ENCODE measurements at regions not wholly inside any gene's neighbourhood (a gene's known extent, or its start where the extent isn't known, plus 50 kb on each side); places are given as distances from the start of the nearest gene placed in this dataset.
A peak's percentile ranks its signal among the peaks of the same experiment; 100 is the strongest.

DNA sequence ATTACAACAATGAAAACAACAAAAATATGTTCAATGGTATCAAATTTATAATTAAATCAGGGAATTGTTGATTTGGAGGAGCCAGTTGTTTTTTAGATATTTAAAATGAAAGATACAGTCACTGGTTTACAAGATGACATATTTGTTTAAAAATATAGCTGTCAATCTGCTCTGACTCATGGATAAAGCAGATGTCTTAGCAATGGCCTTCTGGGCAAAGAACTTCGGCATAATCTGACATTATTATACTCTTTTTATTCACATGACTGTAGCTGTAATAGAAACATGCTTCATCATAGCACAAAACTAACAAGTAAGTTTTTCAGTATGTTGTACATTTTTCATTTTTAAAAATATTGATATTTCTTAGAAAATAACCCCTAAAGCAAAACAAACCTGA is 267.4 kb downstream of the CENPW start:
- DNase-seq (ENCODE audit: low spot score) = no peak

DNA sequence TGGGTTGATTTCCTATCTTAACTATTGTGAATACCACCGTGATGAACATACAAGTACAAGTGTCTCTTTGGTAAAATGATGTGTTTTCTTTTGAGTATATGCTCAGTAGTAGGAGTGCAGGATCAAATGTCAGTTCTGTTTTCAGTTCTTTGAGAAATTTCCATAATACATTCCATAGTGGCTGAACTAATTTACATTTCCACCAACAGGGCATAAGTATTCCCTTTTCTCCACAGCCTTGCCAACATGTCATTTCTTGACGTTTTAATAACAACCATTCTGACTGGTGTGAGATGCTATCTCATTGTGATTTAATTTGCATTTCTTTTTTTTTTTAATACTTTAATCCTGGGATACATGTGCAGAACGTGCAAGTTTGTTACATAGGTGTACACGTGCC is 268.8 kb downstream of the CENPW start:
- DNase-seq (ENCODE audit: low spot score) = no peak

DNA sequence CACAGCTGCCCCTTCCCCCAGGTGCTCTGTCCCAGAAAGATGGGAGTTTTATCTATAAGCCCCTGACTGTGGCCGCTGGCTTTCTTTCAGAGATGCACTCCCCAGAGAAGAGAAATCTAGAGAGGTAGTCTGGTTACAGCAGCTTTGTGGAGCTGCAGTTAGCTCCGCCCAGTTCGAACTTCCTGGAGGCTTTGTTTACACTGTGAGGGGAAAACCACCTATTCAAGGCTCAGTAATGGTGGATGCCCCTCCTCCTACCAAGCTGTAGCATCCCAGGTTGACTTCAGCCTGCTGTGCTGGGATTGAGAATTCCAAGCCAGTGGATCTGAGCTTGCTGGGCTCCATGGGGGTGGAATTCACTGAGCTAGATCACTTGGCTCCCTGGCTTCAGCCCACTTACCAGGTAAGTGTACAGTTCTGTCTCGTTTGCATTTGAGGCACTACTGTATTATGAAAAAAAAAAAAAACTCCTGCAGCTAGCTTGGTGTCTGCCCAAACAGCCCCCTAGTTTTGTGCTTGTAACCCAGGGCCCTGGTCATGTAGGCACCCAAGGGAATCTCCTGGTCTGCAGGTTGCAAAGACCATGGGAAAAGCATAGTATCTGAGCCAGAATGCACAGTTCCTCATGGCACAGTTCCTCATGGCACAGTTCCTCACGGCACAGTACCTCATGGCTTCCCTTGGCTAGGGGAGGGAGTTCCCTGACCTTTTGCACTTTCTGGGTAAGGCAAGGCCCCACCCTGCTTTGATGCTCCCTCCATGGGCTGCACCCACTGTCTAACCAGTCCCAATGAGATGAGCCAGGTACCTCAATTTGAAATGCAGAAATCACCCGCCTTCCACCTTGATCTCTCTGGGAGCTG is 275.0 kb downstream of the CENPW start:
- no peak for DNase-seq (ENCODE audit: low spot score)

DNA sequence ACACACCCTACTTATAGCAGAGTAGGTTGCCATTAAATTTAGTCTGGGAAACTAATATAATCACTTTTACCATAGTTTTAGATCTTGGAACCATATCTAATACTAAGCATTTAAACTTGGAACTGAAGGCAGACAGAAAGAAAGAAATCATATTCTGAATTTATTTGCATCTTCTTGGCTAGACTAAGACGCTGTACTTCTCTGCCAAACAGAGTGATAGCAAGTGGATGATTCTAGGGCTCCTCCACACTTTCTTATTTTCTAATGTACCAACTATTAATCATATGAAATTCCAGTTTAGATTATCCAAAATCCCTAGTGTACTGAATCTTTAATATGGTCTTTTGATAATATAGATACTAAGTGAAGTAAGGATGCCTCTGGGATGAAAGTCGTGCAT is 277.0 kb downstream of the CENPW start:
- no peak for DNase-seq (ENCODE audit: low spot score)

DNA sequence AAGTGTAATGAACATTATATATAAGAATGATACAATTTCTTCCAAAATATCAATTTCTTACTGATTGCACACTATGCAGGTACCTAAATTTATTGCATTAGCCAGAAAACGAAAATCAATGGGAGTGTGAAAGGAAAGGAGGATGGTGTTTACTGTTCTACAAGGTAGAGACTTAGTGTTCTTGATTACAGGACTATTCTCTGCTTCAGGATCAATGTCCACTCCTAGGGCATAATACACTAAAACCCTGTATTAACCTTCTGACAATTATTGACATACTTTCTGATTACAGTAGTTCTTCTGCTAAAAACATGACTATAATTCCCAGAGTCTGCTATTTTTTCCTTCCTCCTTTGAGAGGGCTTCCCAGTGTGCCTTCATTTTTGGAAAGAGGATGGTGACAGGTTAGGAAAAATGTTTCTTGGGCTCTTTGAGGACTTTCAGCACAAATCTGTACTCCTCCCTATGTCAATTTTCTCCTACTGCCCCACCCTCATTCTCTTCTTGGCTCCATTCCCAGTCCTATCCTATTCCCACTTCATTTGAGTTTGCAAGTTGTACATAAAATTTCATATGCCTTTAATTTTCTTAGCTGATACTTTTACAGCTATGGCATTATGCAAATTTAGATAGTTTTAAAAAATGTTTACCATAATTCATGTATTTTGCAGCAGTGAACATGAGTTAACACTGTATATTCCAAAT is 278.9 kb downstream of the CENPW start:
- no peak for DNase-seq (ENCODE audit: low spot score)

DNA sequence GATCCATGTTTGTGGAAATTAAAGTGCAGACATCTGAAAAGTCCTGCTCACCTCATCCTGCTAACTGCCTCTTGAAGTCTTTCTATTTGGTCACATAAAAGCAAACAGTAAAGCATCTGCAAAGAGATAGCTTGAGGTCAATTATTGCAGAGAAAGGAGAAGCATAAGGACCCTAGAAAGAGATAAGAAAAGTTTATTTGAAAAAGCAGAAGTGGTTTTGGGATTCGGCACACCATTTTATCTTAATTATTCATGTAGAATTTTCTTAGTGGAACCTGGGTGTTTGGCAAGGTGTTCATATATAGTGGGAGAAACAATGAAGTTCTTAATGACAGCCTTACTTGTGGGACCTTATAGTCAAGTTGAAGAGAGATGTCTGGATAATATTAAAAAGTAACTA is 280.8 kb downstream of the CENPW start:
- DNase-seq (ENCODE audit: low spot score) = no peak

DNA sequence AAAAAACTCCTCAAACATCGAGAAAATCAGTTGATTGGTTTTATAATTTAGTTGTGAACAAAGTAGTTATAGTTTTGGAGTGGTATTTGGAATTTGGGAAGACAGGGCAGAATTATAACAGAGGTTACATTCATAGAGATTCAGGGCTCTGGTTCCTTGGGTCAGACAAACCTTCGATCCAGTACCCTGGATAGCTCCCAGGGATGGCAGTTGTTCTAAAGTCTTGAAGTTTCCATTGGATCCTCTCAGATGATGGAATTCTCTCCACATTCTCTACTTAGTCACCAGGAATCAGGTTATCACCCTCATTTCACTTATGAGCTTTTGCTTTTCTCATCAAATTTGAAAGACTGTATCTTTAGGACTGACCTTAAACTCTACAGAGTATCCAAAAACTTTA is 285.1 kb downstream of the CENPW start:
- peak; percentile 54 for DNase-seq (ENCODE audit: low spot score)

DNA sequence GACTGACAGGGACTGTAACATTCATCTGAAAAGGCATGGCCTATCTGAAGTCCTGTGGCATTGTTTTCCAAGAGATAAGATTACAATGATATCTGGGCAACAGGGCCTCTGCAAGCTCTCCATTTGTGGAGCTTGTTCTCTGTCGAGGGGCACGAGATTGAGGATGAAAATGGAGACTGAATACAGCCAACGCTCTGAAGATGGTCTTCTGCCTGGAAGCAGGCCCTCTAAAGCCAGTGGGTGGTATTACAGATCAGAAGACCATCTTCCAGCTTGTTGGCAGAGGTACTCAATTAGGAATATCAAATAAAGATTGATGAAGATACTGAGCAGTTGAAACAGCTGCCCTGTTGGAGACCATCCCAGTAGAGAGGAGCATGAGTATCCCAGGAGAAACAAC is 288.2 kb downstream of the CENPW start:
- DNase-seq (ENCODE audit: low spot score) = no peak

DNA sequence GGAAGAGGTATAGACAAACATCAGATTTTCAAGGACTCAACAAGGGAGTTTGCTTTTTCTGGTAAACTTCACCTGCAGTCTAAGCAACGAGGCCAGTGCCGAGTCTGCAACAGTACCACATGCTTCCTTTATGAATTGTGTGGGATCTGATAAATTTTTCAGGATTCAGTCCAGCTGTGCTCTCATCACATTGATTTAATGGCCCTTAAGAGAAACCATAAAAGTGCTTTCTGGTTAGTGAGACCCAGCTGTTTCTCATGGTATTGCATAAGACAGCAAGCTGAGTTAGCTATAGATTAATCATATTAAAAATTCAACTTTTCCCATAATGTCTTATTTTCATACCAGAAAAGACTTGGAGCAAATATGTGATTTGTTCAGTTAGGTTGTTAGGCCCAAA is 291.4 kb downstream of the CENPW start:
- DNase-seq (ENCODE audit: low spot score) = no peak

DNA sequence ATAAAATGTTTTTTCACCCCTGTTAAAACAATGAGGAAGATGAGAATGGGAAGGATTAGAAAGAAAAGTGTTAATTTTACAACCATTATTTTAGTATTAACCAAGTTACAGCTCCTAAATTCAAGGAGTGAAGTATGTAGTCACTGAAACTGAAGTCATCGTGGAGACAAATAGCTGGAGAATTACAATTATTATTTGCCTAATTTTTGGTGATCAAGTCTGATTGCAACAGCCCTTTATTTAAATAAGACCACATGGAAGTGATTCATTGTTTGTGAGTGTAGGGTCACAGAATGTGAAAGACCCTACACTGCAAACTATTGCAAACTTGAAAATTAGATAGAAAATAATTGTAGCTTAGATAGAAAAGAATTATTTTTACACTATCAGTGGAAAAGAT is 292.4 kb downstream of the CENPW start:
- DNase-seq (ENCODE audit: low spot score) = no peak

DNA sequence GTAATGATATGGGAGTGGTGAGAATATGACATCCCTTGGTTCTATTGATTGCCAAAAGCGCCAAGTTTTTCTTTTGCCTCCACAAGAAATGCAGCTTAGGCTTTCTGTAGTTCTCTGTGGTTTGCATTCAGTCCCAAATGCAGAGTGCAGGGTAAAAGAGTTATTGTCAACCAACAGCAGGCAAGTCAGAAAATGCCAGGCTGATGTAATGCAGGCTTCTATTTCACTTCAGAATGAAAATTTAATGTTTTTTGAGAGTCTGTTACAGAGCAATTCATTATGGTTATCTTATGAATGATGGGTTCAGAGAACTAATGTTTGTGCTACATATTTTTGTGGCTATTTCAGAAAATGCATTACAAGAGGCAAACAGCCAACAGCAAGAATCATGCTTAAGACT is 293.5 kb downstream of the CENPW start:
- DNase-seq (ENCODE audit: low spot score) = no peak

DNA sequence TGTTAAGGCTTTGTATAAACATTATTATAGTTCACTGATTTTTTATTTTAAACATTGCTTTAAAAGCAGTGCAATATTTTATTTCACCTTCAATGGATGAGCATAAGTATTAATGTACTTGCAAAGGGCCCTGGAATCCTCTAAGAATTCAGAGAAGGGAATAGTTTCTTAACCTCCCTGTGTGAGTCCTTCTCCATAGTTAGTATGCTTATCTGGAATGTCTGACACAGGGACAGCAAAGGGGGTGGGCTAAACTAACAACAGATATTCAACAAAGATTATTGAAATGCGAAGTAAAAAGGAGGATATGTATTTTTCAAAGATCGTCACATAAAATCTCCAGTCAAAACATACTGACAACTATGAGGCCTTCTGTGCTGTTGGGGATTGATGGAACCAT is 300.4 kb downstream of the CENPW start:
- DNase-seq (ENCODE audit: low spot score) = no peak

DNA sequence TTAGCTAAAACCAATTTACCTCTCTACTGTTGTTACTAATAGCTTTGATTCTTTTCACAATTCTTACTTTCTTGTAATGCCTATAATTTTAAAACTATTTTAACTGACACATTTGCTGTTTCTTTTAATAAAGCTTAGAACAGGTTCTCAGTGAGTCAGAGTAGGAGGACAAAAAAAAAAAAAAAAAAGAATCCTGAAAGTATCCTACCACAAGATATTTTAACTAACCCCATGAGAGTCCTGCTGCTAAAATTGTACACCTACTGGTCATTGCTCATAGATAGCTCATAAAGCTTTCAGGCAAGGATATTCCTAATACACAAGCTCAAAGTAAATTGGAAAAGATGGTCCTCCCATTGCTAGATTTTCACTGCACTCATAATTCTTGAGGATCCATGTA is 301.0 kb downstream of the CENPW start:
- no peak for DNase-seq (ENCODE audit: low spot score)

DNA sequence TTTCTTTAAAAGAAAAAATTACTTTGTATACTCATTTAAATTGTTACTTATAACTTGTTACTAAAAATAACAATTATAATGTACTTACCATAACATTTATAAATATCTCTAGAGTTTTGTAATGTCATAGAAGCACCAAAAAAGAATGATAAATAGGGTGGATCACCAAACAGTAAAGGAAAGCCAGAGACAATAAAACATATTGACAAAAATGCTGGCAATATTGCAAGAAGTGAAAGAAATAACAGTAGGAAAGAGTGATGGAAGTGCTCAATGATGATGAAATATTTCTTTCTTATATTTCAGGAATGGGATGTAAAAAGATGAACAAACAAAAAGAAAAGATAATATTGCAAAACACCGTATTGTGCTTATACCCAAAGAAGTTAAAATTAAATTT is 301.7 kb downstream of the CENPW start:
- DNase-seq (ENCODE audit: low spot score) = no peak

DNA sequence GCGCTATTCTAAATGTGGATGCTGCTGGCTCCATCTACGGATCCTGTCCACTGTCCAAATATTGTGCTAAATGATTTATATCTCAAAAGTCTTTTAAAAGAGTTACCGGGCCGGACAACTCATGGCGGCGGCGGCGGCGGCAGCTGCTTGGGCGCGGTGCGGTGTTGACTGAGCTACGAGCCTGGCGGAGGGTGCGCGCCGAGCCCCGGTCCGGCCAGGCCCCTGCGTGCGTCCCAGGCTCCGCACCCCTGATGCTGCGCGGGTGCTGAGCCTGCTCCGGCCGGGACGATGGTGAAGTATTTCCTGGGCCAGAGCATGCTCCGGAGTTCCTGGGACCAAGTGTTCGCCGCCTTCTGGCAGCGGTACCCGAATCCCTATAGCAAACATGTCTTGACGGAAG is 303.4 kb downstream of the CENPW start:
- DNase-seq (ENCODE audit: low spot score) = no peak

DNA sequence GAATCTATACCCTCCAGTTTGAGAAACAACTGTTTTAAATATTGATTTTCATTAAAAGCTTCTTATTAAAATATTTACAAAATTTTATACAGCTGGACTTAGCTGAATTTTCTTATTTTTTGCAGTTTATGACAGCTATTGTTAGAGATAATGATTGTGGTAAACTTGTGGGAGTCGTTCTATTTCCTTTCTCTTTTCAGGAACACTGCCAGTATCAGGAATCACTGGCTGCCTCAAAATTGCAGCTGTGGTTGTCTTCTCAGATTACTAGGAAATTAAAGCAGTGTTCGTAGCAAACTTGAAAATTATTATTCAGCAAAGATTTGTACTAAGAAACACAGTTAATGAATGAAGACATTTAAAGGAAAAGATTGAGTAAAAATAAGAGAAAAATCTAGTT is 311.0 kb downstream of the CENPW start:
- peak; percentile 53 for DNase-seq (ENCODE audit: low spot score)

DNA sequence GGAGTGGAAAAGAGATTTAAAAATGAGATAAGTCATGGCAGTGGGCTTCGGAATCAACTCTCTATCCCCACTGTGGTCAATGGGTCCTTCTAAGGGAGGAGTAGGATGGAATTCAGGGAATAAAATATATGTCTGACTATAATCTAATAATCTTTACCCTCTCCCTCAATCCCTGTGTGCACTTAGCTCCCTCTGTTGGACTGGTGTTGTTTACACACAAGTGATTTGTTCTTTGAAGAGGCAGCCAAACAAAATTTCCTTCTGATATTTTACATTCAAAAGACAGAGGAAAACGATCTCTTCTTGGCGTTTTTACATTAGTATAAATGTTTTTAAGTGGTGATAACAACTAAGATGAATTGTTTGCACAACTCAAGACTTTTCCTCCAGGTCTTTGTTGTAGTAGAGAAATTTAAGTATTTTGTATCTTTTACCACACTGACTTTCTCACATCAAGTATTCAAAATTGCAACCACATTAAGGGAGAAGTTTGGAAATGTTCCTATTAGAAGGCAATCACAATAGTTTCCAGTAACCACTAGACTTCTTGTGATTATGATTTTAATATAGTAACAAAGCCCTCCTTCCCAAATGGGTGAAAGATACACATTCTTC is 317.8 kb downstream of the CENPW start:
- peak; percentile 24 for DNase-seq (ENCODE audit: low spot score)

DNA sequence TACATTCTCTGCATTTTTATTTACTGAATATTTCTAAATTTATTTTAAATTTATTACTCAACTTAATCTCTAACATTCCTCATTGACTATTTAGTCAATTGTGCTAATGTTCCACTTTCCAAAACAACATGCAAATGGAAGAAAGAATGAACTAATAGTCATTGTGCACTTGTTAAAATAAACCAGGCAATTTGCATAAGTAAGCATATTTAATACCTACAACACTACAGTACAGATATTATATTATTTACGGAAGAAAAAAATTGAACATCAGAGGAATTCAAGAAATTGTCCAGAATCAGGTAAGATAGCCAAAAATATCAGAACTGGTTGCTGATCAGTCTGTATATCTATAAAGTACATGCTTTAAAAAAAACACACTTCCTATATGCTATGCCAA is 320.5 kb downstream of the CENPW start:
- no peak for DNase-seq (ENCODE audit: low spot score)

DNA sequence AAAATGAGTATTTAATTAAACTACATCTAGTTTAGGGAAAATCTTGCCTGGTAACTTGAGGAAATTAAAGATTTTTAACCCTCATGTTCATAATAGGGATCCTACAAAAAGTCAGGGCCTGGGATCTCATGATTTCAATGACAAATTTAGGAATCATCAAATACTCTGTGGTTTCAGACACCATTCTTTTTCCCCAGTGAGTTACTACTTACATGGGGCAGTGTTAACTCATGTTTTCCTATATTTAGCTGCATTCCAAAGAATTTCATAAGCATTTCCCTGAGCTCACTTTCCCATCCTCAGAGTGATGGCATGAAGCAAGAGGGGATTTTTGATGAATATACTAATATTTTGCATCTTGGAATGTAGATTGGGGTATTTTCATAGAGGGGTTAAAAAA is 321.7 kb downstream of the CENPW start:
- peak; percentile 57 for DNase-seq (ENCODE audit: low spot score)

DNA sequence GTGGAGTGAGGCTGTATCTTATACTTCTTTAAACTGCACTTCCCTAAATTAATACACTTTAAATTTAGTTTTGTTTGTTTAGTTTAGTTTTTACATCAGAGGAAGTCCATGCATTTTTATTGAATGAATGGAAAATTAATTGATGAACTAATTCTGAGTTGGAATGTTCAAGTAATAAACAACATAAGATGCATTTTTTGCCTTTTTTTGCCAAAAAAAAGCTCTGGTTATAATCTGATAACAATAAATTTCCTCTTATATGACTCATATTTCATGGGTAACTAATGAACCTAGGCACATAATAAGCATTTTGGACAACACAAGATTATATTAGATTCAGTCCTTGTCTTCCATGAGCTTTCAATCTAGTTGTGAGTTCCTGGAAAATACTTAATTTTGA is 323.1 kb downstream of the CENPW start:
- no peak for DNase-seq (ENCODE audit: low spot score)

DNA sequence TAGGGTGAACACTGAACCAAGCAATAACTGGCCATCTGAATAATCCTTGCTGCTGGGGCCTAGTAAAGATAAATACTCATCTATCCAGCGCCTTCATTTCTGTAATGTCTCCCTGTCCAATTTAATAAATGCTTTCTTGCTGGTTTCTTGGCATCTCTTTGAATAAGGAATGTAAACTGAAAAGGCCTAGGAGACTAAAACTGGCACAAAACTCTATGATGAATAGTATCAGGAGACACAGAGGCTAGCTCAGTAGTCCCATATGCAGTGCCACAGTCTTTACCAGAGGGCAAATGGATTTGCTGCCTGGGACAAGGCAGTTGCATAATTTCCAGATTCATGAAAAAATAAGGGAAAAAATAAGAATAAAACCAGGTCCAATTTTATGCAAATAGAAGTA is 324.4 kb downstream of the CENPW start:
- peak; percentile 25 for DNase-seq (ENCODE audit: low spot score)

DNA sequence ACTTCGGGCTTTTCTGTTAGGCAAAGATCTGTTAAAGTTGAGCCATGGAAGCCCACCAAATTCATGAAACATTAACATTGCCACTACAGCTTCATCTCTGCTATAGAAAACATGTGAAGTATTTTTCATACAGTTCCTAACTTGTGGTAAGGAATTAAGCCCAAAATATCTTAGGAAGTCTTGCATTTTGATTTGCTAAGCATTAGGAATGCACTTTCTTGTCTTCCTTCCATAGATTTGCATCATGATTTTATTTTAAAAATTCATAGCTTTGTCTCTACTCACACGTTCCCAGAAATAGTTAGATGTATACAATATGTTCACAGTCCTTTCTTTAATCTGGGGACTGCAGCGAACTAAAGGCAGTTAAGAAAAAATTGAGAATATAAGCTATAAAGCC is 325.6 kb downstream of the CENPW start:
- no peak for DNase-seq (ENCODE audit: low spot score)

DNA sequence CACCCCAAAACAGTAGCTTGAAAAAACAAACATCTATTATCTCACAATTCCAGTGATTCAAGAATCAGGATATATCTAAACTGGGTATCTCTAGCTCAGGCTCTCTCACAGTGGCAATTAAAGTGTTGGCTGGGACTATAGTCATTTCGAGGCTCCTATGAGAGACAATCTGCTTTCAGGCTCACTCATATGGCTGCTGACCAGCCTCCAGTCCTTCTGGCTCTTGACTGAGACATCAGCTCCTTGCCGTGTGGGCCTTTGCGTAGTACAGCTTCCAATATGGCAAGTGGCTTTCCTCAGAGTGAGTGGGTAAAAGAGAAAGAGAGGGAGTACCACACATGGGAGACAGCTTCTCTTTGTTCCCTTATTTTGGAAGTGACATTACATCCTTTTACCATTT is 327.2 kb downstream of the CENPW start:
- no peak for DNase-seq (ENCODE audit: low spot score)
